SIG-M5 (cell line): ENCODE measurements at regions not wholly inside any gene's neighbourhood (a gene's known extent, or its start where the extent isn't known, plus 50 kb on each side); places are given as distances from the start of the nearest gene placed in this dataset.

Experiments used
- DNase-seq: peaks from one replicate; lab custom pipeline; 2025; lab: John Stamatoyannopoulos, UW

- no peak for DNase-seq
Observed at GRCh38 chr17:34527908-34528470, 51.4 kb upstream of the TMEM132E start.

- no peak for DNase-seq
Observed at GRCh38 chr17:34527136-34527907, 52.1 kb upstream of the TMEM132E start.

GRCh38 chr17:34525651-34526050, 53.7 kb upstream of the TMEM132E start:
- DNase-seq = no peak

DNA sequence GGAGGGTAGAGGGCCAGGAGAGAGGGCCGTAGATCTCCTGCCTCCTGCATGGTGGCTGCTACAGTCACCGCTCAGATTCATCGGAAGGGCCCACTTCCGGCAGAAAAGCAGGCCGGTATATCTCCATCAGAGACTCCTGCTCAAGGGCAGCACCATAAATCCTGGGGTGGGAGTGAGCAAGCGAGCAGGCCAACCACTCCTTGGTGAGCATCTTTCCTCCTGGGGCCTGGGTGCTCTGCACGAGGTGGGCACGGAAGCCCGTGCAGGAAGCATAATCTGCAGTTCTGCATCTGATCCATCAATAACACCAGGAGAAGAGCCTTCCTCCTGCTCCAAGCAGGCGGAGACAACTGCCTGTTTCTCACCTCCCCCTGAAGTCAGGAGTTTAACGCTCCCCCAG, 57.4 kb upstream of the TMEM132E start:
- DNase-seq = no peak

GRCh38 chr17:34519282-34519681, 60.1 kb upstream of the TMEM132E start:
- DNase-seq = no peak

- no peak for DNase-seq
Observed at GRCh38 chr17:34517406-34517805, 62.0 kb upstream of the TMEM132E start.

DNA sequence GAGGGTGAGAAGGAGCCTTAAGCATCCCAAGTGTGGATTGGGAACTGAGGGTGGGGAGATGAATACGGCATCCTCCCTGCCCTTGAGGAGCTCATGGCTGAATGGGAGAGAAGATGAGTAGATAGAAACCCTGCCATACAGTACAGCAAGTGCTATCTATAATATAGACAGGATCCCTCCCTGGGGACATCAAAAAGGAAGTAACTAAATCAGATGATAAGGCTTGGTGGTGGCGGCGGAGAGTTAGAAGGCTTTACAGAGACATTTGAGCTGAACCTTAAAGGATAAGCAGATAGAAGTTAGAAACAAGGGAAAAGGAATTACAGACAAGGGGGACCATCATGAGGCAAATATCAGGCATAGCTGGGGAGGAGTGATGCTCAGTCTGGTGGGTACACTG, 67.5 kb upstream of the TMEM132E start:
- DNase-seq = no peak

GRCh38 chr17:34511265-34511664, 68.1 kb upstream of the TMEM132E start:
- DNase-seq = no peak

- no peak for DNase-seq
Observed at GRCh38 chr17:34504814-34505484, 74.4 kb upstream of the TMEM132E start.

GRCh38 chr17:34503528-34504195, 75.7 kb upstream of the TMEM132E start:
- DNase-seq = no peak

DNA sequence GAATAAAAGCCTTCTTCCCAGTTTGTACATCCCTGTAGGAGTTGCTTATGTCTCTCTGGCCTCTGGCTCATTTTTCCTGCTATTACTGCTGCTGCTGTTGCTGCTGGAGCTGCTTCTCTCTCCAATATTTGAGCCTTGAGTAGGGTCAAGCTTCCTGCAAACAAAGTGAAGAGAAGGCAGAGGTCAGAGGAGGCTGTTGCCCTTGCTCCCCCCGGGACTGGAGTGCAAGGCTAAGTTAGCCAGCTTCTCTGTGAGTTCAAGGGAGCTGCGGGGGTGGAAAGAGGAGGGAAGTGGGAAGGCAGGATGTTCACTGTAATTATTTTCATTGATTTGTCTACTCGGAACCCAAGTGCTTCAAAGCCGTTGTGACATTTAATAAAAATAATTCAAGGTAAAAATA, 77.0 kb upstream of the TMEM132E start:
- DNase-seq = no peak

DNA sequence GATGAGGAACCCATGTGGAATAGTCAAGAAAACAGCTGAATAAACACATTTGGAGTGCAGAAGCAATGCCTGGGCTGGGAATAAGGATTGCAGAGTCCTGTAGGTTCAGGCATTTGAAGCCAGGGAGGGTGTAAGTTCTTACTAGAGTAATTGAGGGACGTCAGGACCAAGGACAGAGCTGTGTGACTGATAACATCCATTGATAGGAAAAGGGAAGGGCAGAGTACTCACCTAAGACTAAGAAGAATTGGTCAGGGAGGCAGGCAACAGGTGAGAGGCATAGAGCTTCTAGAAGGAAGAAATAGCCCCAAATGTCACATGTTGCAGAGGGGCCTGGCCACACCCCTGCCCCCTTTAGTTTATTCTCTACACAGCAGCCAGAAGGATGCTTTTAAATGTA, 79.8 kb upstream of the TMEM132E start:
- no peak for DNase-seq

- DNase-seq = no peak
Observed at GRCh38 chr17:34493917-34494316, 85.5 kb upstream of the TMEM132E start.

GRCh38 chr17:34487626-34488025, 91.8 kb upstream of the TMEM132E start:
- no peak for DNase-seq

DNA sequence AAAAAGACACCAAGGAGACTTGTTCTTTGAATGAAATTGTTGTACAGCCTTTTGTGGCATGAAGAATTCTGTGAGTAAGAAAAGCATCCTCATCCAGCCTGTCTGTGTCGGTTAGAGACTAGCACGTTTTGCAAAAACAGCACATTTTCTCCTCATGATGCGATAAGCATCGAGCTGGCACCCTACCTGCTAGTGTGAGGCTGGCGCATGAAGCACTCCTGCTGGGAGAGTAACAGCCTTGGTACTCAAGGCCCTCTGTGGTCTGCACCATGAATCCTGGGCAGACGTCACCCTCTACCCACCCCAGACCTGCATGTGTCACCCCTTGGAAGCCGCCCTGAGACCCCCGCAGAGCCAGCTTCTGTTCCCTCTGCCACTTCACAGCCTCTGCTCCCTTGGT, 92.6 kb upstream of the TMEM132E start:
- no peak for DNase-seq

DNA sequence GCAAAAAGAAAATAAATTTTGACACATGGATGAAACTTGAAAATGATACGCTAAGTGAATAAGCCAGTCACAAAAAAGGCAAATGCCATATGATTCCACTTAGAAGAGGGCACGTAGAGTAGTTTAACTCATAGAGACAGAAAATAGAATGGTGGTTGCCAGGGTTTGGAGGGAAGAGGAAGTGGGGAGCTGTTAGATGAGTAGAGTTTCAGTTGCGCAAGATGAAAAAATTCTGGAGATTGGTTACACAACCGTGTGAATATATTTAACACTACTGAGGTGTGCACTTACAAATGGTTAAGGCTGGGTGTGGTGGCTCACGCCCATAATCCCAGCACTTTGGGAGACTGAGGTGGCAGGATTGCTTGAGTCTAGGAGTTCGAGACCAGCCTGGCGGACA, 93.4 kb upstream of the TMEM132E start:
- DNase-seq = peak; percentile 70

DNA sequence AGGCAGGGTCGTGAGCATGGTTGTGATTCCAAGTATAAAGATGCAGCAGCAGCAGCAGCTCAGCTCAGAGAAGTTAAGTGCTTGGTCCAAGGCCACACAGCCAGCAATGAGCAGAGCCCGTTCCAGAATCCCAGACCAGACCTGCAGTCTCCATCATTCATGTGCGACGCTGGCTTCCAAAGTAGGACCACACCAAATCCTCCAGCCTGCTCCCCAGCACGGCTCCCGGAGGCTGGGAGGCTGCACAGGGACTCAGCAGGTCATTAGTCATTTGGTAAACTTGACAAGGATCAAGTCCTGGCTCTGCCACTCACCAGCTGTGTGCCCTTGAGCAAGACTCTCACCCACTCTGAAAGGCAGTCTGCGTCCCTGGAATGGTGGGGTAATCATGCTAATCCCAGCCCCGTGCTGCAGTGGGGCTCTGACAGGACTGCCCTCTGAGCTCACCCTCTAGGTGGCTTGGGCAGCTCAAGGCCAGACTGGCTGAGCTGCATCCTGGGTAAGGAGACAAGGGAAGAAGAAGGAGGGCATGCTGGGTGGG, 95.1 kb upstream of the TMEM132E start:
- no peak for DNase-seq

- DNase-seq = no peak
Observed at GRCh38 chr17:34482730-34483129, 96.7 kb upstream of the TMEM132E start.

GRCh38 chr17:34481779-34482178, 97.6 kb upstream of the TMEM132E start:
- no peak for DNase-seq

GRCh38 chr17:34479371-34479770, 100.0 kb upstream of the TMEM132E start:
- no peak for DNase-seq

DNA sequence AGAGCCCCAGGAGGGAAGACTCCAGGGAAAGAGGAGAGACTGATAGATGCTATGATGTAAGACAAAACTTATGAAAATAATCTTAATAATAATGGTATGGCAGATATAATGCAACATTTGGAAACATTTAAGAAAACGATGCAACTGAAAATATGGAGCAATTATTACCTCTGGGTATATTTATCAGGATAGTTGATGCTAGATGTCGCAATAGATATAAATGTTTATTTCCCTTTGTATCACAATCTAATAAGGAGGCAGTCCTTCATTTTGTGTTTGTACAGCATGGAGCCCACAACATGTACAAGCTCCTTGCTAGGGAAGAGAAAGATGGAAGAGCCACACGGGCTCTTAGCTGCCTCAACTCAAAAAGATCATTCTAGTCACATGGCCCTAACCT, 101.1 kb upstream of the TMEM132E start:
- no peak for DNase-seq

DNA sequence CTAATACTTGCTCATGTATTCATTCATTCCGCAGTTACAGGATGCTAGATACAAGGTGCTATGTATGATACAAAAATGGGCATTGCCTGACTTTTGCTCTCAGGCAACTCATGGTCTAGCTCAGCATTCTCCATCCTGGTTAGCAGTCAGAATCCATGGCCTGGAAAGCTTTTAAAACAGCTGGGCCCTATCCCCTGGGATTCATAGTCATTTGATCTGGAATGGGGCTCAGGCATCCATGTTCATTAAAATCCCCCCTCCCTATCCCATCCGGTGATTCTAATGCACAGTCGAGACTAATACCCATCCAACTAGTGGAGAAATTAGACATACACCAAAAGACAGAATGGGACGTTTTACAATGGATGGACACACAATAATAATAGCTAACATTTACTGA, 104.1 kb upstream of the TMEM132E start:
- no peak for DNase-seq

- DNase-seq = no peak
Observed at GRCh38 chr17:34474706-34475105, 104.7 kb upstream of the TMEM132E start.
